Activated CD4-positive, alpha-beta memory T cell treated with anti-CD3 and anti-CD28 coated beads for 36 hours (primary cell): ENCODE measurements at regions not wholly inside any gene's neighbourhood (a gene's known extent, or its start where the extent isn't known, plus 50 kb on each side); places are given as distances from the start of the nearest gene placed in this dataset.

Experiments
- CTCF ChIA-PET: fragments of 350-600 bp; sonication (Branson Sonifier 250); formaldehyde crosslinking; loops from one replicate; lab custom pipeline; 2021; ENCODE audit warnings: antibody characterized with exemption, inconsistent platforms; lab: Charles Lee
- POLR2A ChIA-PET: fragments of 350-600 bp; sonication (Branson Sonifier 250); formaldehyde crosslinking; loops from one replicate; lab custom pipeline; 2021; ENCODE audit warnings: antibody characterized with exemption; lab: Charles Lee
- DNase-seq: peaks from one replicate; pipeline ENCODE4 v3.0.0-alpha.2; 2020
- H3K27ac Mint-ChIP-seq: one replicate; pipeline ENCODE4 v1.8.0; 2021; ENCODE audit warnings: mixed read lengths
- H3K27me3 Mint-ChIP-seq: one replicate; pipeline ENCODE4 v1.8.0; 2021; ENCODE audit warnings: mixed read lengths
- H3K36me3 Mint-ChIP-seq: one replicate; pipeline ENCODE4 v1.8.0; 2021; ENCODE audit warnings: mixed read lengths
- H3K4me1 Mint-ChIP-seq: one replicate; pipeline ENCODE4 v1.8.0; 2021; ENCODE audit warnings: low read depth, mixed read lengths
- H3K4me3 Mint-ChIP-seq: one replicate; pipeline ENCODE4 v1.8.0; 2021; ENCODE audit warnings: mild to moderate bottlenecking, mixed read lengths
- H3K9me3 Mint-ChIP-seq: one replicate; pipeline ENCODE4 v1.8.0; 2021; ENCODE audit warnings: mixed read lengths
- intact Hi-C: fragments of 100-400 bp; cut with micrococcal nuclease; formaldehyde crosslinking; loops from one replicate; pipeline ENCODE4 v1.15.1; 2023

- no peaks in the 10 kb centered on the region for H3K9me3 Mint-ChIP-seq
Observed at GRCh38 chr22:48580481-48580970, 1247.1 kb downstream of the BRD1 start.

DNA sequence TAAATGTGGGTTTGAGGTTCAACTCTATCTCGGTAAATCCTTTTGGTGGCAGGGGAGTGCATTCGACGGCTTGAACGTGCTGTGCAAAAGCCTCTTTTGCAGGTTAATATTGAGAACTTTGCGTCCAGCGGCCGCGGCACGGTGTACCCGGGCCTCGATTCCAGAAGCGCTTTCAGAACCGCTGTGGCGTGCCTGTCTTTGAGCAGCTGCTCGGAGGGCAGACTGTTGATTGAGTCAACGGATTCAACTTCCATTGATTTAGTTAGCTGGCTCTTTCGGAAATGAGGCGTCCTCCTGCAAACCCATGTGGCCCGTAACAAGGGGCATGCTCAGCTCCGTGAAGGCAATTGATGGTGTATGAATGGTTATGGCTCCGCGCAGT, 1247.8 kb downstream of the BRD1 start:
- no peak overlapping the region for H3K27ac Mint-ChIP-seq
- H3K27me3 Mint-ChIP-seq: peaks cover 11% of the 10 kb centered on the region

More at GRCh38 chr22:48580481-48580970, 1247.1 kb downstream of the BRD1 start:
- DNase-seq: no peak
- ChIA-PET CTCF (no interaction called here), POLR2A (no interaction called here)
- peaks cover 11% of the 10 kb centered on the region for H3K27me3 Mint-ChIP-seq
- H3K4me3 Mint-ChIP-seq: no peak overlapping the region
- no peaks in the 10 kb centered on the region for H3K36me3 Mint-ChIP-seq
- no peak overlapping the region for H3K27ac Mint-ChIP-seq
- no peaks in the 10 kb centered on the region for H3K4me1 Mint-ChIP-seq
- intact Hi-C loops: no loop called here

DNA sequence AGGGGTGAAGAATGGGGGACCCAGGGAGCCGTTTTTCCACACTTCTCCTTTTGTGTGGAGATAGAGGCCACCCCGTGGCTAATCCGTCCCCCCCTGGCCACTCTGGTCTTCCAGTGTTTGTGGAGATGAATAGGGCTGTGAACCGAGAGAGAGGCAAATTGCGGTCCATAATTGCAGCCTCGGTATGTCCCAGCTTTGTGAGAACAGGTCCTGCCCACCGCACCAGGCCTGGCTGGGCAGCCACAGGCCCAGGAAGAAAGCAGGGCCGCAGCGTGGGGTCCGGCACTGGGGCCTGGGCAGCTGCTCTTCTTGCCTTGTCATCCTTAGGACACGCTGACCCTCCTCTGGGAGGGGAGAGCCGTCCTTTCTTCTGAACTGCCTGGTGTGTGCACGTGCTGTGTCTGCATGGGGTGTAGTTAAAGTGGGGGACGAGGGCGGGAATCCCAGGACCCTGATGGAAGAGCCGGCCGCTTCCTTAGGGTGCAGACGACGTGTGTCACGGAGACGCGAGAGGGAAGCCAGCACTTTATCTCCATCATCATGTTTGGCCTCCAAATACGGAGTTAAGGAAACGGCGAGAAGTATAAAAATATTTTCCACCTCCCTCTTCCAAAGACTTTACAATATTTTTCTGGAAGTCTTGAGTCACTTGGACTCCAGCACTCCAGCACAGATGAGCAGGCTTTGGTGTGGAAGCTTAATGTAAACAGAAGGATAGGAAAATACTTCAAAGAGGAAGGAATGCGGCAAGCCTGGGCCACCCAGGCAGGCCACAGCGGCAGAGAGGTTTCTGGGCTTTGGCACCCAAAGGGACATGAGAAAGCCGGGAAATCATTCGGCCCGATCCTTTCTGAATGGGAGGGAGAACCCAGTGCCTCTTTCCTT, 1248.4 kb downstream of the BRD1 start:
- Mint-ChIP-seq H3K4me1 (peaks cover 2% of the 10 kb centered on the region), H3K9me3 (no peaks in the 10 kb centered on the region), H3K36me3 (no peaks in the 10 kb centered on the region), H3K4me3 (no peak overlapping the region), H3K27me3 (peaks cover 16% of the 10 kb centered on the region), H3K27ac (no peak overlapping the region)
- ChIA-PET CTCF (interaction anchor here (0.7 kb wide), 1 partner anchor 1410 kb away, joined by 3 read pairs; no protein-coding TSS in a partner anchor), POLR2A (no interaction called here)
- no peak for DNase-seq
- intact Hi-C loops: no loop called here

More for the DNA sequence above, 1247.8 kb downstream of the BRD1 start:
- no peaks in the 10 kb centered on the region for H3K9me3 Mint-ChIP-seq
- CTCF ChIA-PET: interaction anchor here (0.7 kb wide), 1 partner anchor 1410 kb away, joined by 3 read pairs; no protein-coding TSS in a partner anchor
- H3K4me1 Mint-ChIP-seq: no peaks in the 10 kb centered on the region
- POLR2A ChIA-PET: no interaction called here
- no peak overlapping the region for H3K4me3 Mint-ChIP-seq
- H3K36me3 Mint-ChIP-seq: no peaks in the 10 kb centered on the region
- DNase-seq: no peak
- intact Hi-C loops: no loop called here

GRCh38 chr22:48578138-48579042, 1249.3 kb downstream of the BRD1 start:
- H3K9me3 Mint-ChIP-seq: no peaks in the 10 kb centered on the region
- no peak overlapping the region for H3K27ac Mint-ChIP-seq
- H3K27me3 Mint-ChIP-seq: peaks cover 23% of the 10 kb centered on the region
- intact Hi-C loops: no loop called here
- H3K4me1 Mint-ChIP-seq: peaks cover 2% of the 10 kb centered on the region
- no peak for DNase-seq
- no peak overlapping the region for H3K4me3 Mint-ChIP-seq
- H3K36me3 Mint-ChIP-seq: no peaks in the 10 kb centered on the region
- POLR2A ChIA-PET: no interaction called here
- CTCF ChIA-PET: no interaction called here

GRCh38 chr22:48577691-48578090, 1250.0 kb downstream of the BRD1 start:
- ChIA-PET CTCF (no interaction called here), POLR2A (no interaction called here)
- intact Hi-C loops: no loop called here
- H3K27ac Mint-ChIP-seq: no peak overlapping the region
- no peak overlapping the region for H3K4me3 Mint-ChIP-seq
- peaks cover 23% of the 10 kb centered on the region for H3K27me3 Mint-ChIP-seq
- no peaks in the 10 kb centered on the region for H3K9me3 Mint-ChIP-seq
- H3K4me1 Mint-ChIP-seq: peaks cover 2% of the 10 kb centered on the region
- DNase-seq: no peak
- H3K36me3 Mint-ChIP-seq: no peaks in the 10 kb centered on the region

GRCh38 chr22:48577014-48577690, 1250.5 kb downstream of the BRD1 start:
- intact Hi-C loops: no loop called here
- no peak for DNase-seq
- Mint-ChIP-seq H3K4me1 (peaks cover 2% of the 10 kb centered on the region), H3K27ac (no peak overlapping the region), H3K9me3 (peaks cover under 1% of the 10 kb centered on the region), H3K4me3 (no peak overlapping the region), H3K36me3 (no peaks in the 10 kb centered on the region), H3K27me3 (peaks cover 23% of the 10 kb centered on the region)
- POLR2A ChIA-PET: no interaction called here
- CTCF ChIA-PET: no interaction called here

- intact Hi-C loops: no loop called here
- peaks cover 6% of the 10 kb centered on the region for H3K9me3 Mint-ChIP-seq
- no peak overlapping the region for H3K4me3 Mint-ChIP-seq
- ChIA-PET CTCF (no interaction called here), POLR2A (no interaction called here)
- peak; percentile 14 for DNase-seq
- H3K27ac Mint-ChIP-seq: no peak overlapping the region
- peaks cover 23% of the 10 kb centered on the region for H3K27me3 Mint-ChIP-seq
- H3K36me3 Mint-ChIP-seq: peaks cover 2% of the 10 kb centered on the region
- peaks cover 2% of the 10 kb centered on the region for H3K4me1 Mint-ChIP-seq
Observed at GRCh38 chr22:48576333-48577013, 1251.2 kb downstream of the BRD1 start.

DNA sequence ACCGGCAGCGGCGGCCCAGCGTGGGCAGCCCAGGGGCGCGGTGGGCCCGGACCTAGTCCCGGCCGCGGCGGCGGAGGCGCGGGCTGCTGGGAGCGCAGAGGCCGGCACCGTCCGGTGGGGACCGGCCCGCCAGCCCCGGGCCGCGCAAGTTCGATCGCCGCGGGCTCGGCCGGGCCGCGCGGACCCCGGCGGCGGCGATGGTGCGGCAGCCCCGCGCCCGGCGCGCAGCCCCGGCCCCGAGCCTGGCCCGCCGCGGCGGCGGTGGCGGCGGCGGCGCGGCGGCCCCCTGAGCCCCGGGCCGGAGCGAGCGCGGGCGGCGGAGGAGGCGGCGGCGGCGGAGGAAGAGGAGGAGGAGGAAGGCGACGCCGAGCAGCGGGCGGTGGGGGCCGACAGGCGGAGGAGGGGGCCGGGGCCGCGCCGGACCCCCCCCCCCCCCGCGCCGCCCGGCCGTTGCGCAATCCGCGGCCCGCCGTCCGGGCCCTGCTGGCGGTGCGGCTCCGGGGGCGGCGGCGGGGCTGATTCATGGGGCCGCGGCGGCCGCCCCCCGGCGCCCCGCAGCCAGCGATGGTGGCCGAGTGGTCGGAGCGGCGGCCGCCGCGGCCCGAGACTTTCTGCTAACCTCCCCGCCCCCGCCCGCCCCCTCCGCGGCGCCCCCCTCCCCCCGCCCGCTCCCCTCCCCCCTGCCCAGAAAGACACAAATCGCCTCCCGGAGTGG, 1251.9 kb downstream of the BRD1 start:
- no peak overlapping the region for H3K4me3 Mint-ChIP-seq
- peaks cover 23% of the 10 kb centered on the region for H3K27me3 Mint-ChIP-seq
- peaks cover 2% of the 10 kb centered on the region for H3K4me1 Mint-ChIP-seq
- POLR2A ChIA-PET: no interaction called here
- peaks cover 4% of the 10 kb centered on the region for H3K36me3 Mint-ChIP-seq
- H3K9me3 Mint-ChIP-seq: peaks cover 11% of the 10 kb centered on the region
- CTCF ChIA-PET: no interaction called here
- no peak for DNase-seq
- intact Hi-C loops: no loop called here
- no peak overlapping the region for H3K27ac Mint-ChIP-seq

DNA sequence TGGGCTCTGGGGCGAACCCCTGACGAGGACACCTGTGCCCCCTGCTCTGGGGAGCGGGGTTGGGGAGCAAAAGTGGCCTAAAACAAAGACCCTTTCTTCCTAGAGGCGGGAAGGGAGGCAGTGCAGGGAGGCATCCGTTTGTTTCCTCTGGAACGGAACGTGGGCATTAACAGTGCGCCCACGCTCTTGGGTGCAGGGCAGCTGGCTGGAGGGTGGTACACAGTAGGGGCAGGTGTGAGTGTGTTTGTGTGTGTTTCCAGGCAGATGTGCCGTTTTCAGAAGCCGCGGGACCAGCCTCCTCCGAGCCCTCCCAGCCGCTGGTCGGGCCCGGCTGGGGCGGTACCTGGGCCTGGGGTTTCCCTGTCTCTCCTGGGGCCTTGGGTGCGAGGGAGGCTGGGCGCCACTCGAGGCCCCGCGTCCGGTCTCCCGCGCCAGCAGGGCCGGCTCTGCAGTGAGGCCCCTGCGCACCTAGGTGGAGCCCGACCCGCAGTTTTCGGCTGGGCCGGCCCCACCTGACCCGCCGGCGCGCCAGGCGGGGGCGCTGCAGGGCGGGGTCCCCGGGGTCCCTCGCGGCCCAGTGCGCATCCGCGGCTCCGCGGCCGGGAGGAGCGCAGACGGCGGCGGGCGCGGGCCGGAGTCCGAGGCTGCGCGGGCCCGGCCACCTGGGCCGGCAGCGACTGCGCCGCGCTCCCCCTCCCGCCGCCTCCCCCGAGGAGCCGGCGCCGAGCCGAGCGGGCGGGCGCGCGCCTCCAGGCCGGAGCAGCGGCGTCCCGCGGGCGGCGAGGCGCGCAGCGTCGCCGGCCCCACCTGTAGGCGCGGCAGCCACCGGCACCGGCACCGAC, 1252.7 kb downstream of the BRD1 start:
- Mint-ChIP-seq H3K4me3 (no peak overlapping the region), H3K27me3 (peaks cover 25% of the 10 kb centered on the region), H3K4me1 (peaks cover 2% of the 10 kb centered on the region), H3K27ac (no peak overlapping the region), H3K36me3 (peaks cover 7% of the 10 kb centered on the region), H3K9me3 (peaks cover 18% of the 10 kb centered on the region)
- ChIA-PET CTCF (no interaction called here), POLR2A (no interaction called here)
- intact Hi-C loops: no loop called here
- peak; percentile 40 for DNase-seq

DNA sequence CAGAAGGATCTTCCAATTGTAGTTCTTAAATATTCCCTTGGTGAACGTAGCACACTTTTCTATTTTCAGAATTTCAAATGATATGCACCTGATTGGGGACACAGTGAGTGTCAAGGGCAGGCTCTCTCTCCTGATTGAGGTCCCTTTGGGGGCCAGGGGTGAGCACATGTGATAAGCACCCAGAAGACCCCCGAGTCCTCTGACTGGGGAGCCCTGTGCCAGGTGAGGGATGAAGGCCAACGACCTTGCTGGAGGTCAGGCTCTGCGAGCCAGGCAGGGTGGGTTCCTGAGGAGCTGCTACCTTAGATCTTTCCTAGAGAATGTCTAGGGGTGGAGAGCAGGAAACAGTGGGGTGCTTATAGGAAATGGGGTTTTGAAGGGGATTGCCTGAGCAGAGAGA, 1253.9 kb downstream of the BRD1 start:
- no peak for DNase-seq
- Mint-ChIP-seq H3K4me3 (no peak overlapping the region), H3K27me3 (peaks cover 26% of the 10 kb centered on the region), H3K4me1 (peaks cover 2% of the 10 kb centered on the region), H3K9me3 (peaks cover 22% of the 10 kb centered on the region), H3K36me3 (peaks cover 7% of the 10 kb centered on the region), H3K27ac (no peak overlapping the region)
- POLR2A ChIA-PET: no interaction called here
- intact Hi-C loops: no loop called here
- CTCF ChIA-PET: no interaction called here
